ENCODE measurements at regions not wholly inside any gene's neighbourhood (a gene's known extent, or its start where the extent isn't known, plus 50 kb on each side); places are given as distances from the start of the nearest gene placed in this dataset.

GRCh38 chr1:82492159-82492558 is 691.4 kb downstream of the ADGRL2 start:
- TF ChIP-seq CTCF (IDR thresholded peaks at IDR 0.05 in 4 of 5, conservative IDR thresholded peaks at IDR 0.05 in 1 of 5): no peak
- no peak for TF ChIP-seq POLR2A (IDR thresholded peaks at IDR 0.05)

Data from gastrocnemius medialis (tissue), 4 donors.